SK-N-SH (cell line): ENCODE measurements at regions not wholly inside any gene's neighbourhood (a gene's known extent, or its start where the extent isn't known, plus 50 kb on each side); places are given as distances from the start of the nearest gene placed in this dataset.

ENCODE experiments used
- CTCF ChIA-PET: fragments of 300-600, 350-600 bp; formaldehyde crosslinking; extraction: SDS; loops from one replicate; lab custom pipeline; 2021; lab: Yijun Ruan, JAX
- POLR2A ChIA-PET: fragments of 350-600 bp; sonication (Branson Sonifier 250); formaldehyde crosslinking; extraction: SDS; loops from one replicate; lab custom pipeline; 2020; ENCODE audit warnings: antibody characterized with exemption, inconsistent platforms; lab: Yijun Ruan, JAX
- DNase-seq: peaks from one replicate; pipeline ENCODE4 v3.0.0; 2012
- H2AFZ ChIP-seq: fragments of 200-600 bp; sonication (generic); 2 replicates; pipeline ENCODE4 v1.8.1; 2016; ENCODE audit warnings: antibody characterized with exemption, mild to moderate bottlenecking, low read depth
- H3F3A ChIP-seq: fragments of 200-600 bp; sonication (generic); replicated peaks from 2 replicates; pipeline ENCODE3; 2016; ENCODE audit warnings: antibody characterized with exemption, mild to moderate bottlenecking; ENCODE audit not compliant: insufficient read depth
- H3K27ac ChIP-seq, 2 experiments: fragments of 200-500 bp in 1 of 2; fragments of 200-600 bp in 1 of 2; sonication (Bioruptor generic) in 1 of 2; sonication (generic), shearing (Covaris generic) in 1 of 2; 2 replicates each; pipeline versions ENCODE4 v1.5.1 to v1.6.1; 2014 to 2016; ENCODE audit warnings: low read depth in 2 of 2, inconsistent platforms in 1 of 2, low read length in 1 of 2, mild to moderate bottlenecking in 1 of 2, mixed read lengths in 1 of 2
- H3K27me3 ChIP-seq: fragments of 200-600 bp; sonication (generic), shearing (Covaris generic); 2 replicates; pipeline ENCODE4 v1.6.1; 2016; ENCODE audit warnings: mixed run types; ENCODE audit not compliant: insufficient read depth
- H3K36me3 ChIP-seq, 2 experiments: fragments of 200-500 bp in 1 of 2; fragments of 200-600 bp in 1 of 2; sonication (Bioruptor generic) in 1 of 2; sonication (generic) in 1 of 2; replicated peaks in 1 of 2; 2 replicates each; pipeline versions ENCODE3 to v1.5.1; 2014 to 2016; ENCODE audit warnings: low read length in 1 of 2, mild to moderate bottlenecking in 1 of 2; ENCODE audit not compliant: insufficient read depth in 2 of 2, control insufficient read depth in 1 of 2
- H3K4me1 ChIP-seq, 2 experiments: fragments of 200-500 bp in 1 of 2; fragments of 200-600 bp in 1 of 2; sonication (Bioruptor generic) in 1 of 2; sonication (generic), shearing (Covaris generic) in 1 of 2; 2 replicates each; pipeline versions ENCODE4 v1.5.1 to v1.6.1; 2014 to 2016; ENCODE audit warnings: low read depth in 1 of 2, low read length in 1 of 2, mixed run types in 1 of 2; ENCODE audit not compliant: insufficient read depth in 2 of 2, control insufficient read depth in 1 of 2
- H3K4me2 ChIP-seq: fragments of 200-600 bp; sonication (generic), shearing (Covaris generic); 2 replicates; pipeline ENCODE4 v1.6.1; 2017; ENCODE audit warnings: mixed run types
- H3K4me3 ChIP-seq, 2 experiments: fragments of 200-500 bp in 1 of 2; fragments of 200-600 bp in 1 of 2; sonication (Bioruptor generic) in 1 of 2; sonication (generic), shearing (Covaris generic) in 1 of 2; 2 replicates each; pipeline versions ENCODE4 v1.5.1 to v1.8.1; 2014 to 2016; ENCODE audit warnings: low read depth in 2 of 2, inconsistent platforms in 1 of 2, low read length in 1 of 2, mild to moderate bottlenecking in 1 of 2, mixed read lengths in 1 of 2, moderate library complexity in 1 of 2
- H3K79me2 ChIP-seq: fragments of 200-600 bp; sonication (generic); 2 replicates; pipeline ENCODE4 v1.8.1; 2017; ENCODE audit warnings: mild to moderate bottlenecking; ENCODE audit not compliant: insufficient read depth
- H3K9ac ChIP-seq: fragments of 200-600 bp; sonication (generic); 2 replicates; pipeline ENCODE4 v1.6.1; 2017; ENCODE audit warnings: mixed run types
- H3K9me2 ChIP-seq: fragments of 200-600 bp; sonication (generic); 2 replicates; pipeline ENCODE4 v1.6.1; 2017; ENCODE audit warnings: mixed run types
- H3K9me3 ChIP-seq: fragments of 200-600 bp; sonication (generic); 2 replicates; pipeline ENCODE4 v1.6.1; 2017; ENCODE audit warnings: mixed run types, mild to moderate bottlenecking, moderate library complexity
- H4K20me1 ChIP-seq: fragments of 200-600 bp; sonication (generic); 2 replicates; pipeline ENCODE4 v1.6.1; 2017; ENCODE audit warnings: mild to moderate bottlenecking, mixed run types; ENCODE audit not compliant: insufficient read depth
- CTCF ChIP-seq: fragments of 200-600 bp; sonication (generic); IDR thresholded peaks from 2 replicates; pipeline ENCODE4 v1.6.1; 2017; ENCODE audit warnings: antibody characterized with exemption, mild to moderate bottlenecking, moderate library complexity
- EP300 ChIP-seq, 2 experiments: IDR thresholded peaks; 2 replicates each; pipeline versions ENCODE4 v1.4.0 to v1.6.1; 2012; ENCODE audit warnings: borderline replicate concordance in 1 of 2, low read depth in 1 of 2, low read length in 1 of 2
- EZH2phosphoT487 ChIP-seq: fragments of 200-600 bp; sonication (generic); IDR thresholded peaks from 2 replicates; pipeline ENCODE4 v1.6.1; 2017; ENCODE audit warnings: low read depth, mixed run types, mild to moderate bottlenecking, antibody characterized with exemption, moderate library complexity, borderline replicate concordance
- FOXJ3 ChIP-seq: sonication (generic); formaldehyde crosslinking; IDR thresholded peaks from 2 replicates; pipeline ENCODE4 v1.5.1; 2020; ENCODE audit warnings: mild to moderate bottlenecking, missing genetic modification reagents
- FOXM1 ChIP-seq: IDR thresholded peaks from 2 replicates; pipeline ENCODE4 v1.4.0; 2012; ENCODE audit warnings: low read depth, mild to moderate bottlenecking
- JUND ChIP-seq: IDR thresholded peaks from 2 replicates; pipeline ENCODE4 v1.4.0; 2012
- MAX ChIP-seq: IDR thresholded peaks from 2 replicates; pipeline ENCODE4 v1.4.0; 2012; ENCODE audit warnings: low read depth
- MXI1 ChIP-seq: IDR thresholded peaks from 2 replicates; pipeline ENCODE4 v1.6.1; 2012; ENCODE audit warnings: mild to moderate bottlenecking, low read depth, low read length, improper control_type of control experiment
- NFIC ChIP-seq: IDR thresholded peaks from 2 replicates; pipeline ENCODE4 v1.4.0; 2012; ENCODE audit warnings: borderline replicate concordance
- RAD21 ChIP-seq: IDR thresholded peaks from 2 replicates; pipeline ENCODE4 v1.6.1; 2012; ENCODE audit warnings: mild to moderate bottlenecking, low read length
- YY1 ChIP-seq: IDR thresholded peaks from 2 replicates; pipeline ENCODE4 v1.4.0; 2012; ENCODE audit warnings: low read depth, mild to moderate bottlenecking
- WGBS: methylation state at CpG from one replicate; pipeline ENCODE4 v1.1.6; 2017; ENCODE audit warnings: low lambda C conversion rate; 5-methylcytosine and 5-hydroxymethylcytosine counted together
- TF ChIP-seq, protein P1 (sequence below): IDR thresholded peaks from 2 replicates; pipeline ENCODE4; 2012
- TF ChIP-seq, protein P2 (sequence below): fragments of 150-350 bp; IDR thresholded peaks from 2 replicates; pipeline ENCODE4 v1.6.1; 2016; ENCODE audit warnings: mild to moderate bottlenecking, low read depth, low read length

DNA sequence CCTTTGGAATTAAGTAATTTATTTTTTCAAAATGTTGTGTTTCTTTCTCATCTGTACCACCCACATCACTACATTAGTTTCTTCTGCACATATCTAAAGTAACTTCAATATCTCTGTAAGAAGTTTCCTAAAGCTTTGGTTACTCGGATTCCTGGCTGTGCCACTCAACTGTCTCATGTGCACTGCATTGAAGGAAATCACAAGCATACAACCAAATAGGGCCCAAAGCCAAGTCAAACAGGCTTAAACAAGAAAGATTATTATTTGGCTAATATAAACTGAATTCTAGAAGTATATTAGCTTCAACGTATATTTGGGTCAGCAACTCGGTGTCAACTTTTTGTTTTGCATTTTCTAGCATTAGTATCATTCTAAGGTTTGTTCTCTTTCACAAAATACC lies 1647.6 kb upstream of the SPRY2 start:
- Histone ChIP-seq H3K79me2 (no peaks in the 10 kb centered on the region), H3K4me2 (no peak overlapping the region), H3K9me2 (no peaks in the 10 kb centered on the region), H2AFZ (no peak overlapping the region), H3K4me1 (no peaks in the 10 kb centered on the region), H4K20me1 (no peaks in the 10 kb centered on the region), H3K27me3 (no peaks in the 10 kb centered on the region), H3K36me3 (no peaks in the 10 kb centered on the region), H3K4me3 (no peak overlapping the region), H3K27ac (no peak overlapping the region), H3K9ac (no peak overlapping the region), H3K9me3 (no peaks in the 10 kb centered on the region; the same call in 1 of the 2 replicates), H3F3A (no peaks in the 10 kb centered on the region)
- TF ChIP-seq MAX = no peak
- no peak for TF ChIP-seq CTCF
- no peak for TF ChIP-seq JUND
- TF ChIP-seq FOXJ3 (CRISPR knock-in tag) = no peak
- no peak for TF ChIP-seq RAD21
- no peak for TF ChIP-seq MXI1
- no peak for TF ChIP-seq FOXM1
- TF ChIP-seq, protein P1, sequence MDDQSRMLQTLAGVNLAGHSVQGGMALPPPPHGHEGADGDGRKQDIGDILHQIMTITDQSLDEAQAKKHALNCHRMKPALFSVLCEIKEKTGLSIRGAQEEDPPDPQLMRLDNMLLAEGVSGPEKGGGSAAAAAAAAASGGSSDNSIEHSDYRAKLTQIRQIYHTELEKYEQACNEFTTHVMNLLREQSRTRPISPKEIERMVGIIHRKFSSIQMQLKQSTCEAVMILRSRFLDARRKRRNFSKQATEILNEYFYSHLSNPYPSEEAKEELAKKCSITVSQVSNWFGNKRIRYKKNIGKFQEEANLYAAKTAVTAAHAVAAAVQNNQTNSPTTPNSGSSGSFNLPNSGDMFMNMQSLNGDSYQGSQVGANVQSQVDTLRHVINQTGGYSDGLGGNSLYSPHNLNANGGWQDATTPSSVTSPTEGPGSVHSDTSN = no peak
- WGBS = 9% methylated on average over 3 of the region's 3 CpGs
- DNase-seq = no peak
- ChIA-PET CTCF (no interaction called here), POLR2A (no interaction called here)

DNA sequence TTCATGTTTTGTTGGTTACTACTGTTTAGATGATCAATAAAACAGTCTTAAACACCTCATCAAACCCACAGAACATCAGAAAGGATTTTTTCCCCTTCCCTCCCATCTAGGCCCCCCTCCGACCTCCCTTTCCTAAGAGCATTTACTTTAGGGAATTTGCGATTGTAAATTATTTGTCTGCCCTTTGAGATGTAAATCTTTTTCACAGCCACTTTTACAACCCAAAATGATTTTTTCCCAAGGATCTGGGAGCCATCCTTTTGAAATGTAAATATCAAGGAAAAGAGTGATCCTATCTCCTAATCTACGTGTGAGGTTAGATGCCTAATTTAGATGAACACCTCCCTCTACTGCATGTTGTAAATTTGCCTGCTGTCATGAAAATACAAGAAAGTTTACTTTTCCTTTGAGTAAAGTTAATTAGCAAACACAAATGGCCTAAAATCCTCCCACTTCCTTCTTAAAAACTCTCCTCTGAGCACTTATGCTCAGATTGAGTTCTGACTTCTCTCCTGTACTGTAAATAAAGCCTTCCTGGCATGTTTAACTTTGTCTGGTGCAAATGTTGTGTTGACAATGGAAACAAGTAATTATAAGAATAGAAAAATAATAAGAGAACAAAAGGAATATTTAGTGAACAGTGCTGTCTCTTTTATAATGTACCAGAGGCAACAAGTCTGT lies 1646.9 kb upstream of the SPRY2 start:
- CTCF ChIA-PET = no interaction called here

More for the DNA sequence above, 1646.9 kb upstream of the SPRY2 start:
- WGBS = 24% methylated on average over 3 of the region's 3 CpGs
- Histone ChIP-seq H3K4me3 (no peak overlapping the region), H2AFZ (no peak overlapping the region), H3K79me2 (no peaks in the 10 kb centered on the region), H3K4me2 (no peak overlapping the region), H3F3A (no peaks in the 10 kb centered on the region), H3K9me2 (no peaks in the 10 kb centered on the region), H3K9ac (no peak overlapping the region), H3K9me3 (no peaks in the 10 kb centered on the region; the same call in 1 of the 2 replicates), H4K20me1 (no peaks in the 10 kb centered on the region), H3K27ac (no peak overlapping the region), H3K36me3 (no peaks in the 10 kb centered on the region), H3K4me1 (no peaks in the 10 kb centered on the region), H3K27me3 (no peaks in the 10 kb centered on the region)
- POLR2A ChIA-PET = no interaction called here
- TF ChIP-seq NFIC (no peak), CTCF (no peak), RAD21 (no peak), EZH2phosphoT487 (no peak), YY1 (no peak), EP300 (IDR thresholded peaks at IDR 0.05; ENCODE audit: borderline replicate concordance in 1 of 2, low read depth in 1 of 2, low read length in 1 of 2) (no peak)
- TF ChIP-seq, protein P2, sequence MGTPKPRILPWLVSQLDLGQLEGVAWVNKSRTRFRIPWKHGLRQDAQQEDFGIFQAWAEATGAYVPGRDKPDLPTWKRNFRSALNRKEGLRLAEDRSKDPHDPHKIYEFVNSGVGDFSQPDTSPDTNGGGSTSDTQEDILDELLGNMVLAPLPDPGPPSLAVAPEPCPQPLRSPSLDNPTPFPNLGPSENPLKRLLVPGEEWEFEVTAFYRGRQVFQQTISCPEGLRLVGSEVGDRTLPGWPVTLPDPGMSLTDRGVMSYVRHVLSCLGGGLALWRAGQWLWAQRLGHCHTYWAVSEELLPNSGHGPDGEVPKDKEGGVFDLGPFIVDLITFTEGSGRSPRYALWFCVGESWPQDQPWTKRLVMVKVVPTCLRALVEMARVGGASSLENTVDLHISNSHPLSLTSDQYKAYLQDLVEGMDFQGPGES = no peak
- DNase-seq = no peak
